ENCODE measurements at regions not wholly inside any gene's neighbourhood (a gene's known extent, or its start where the extent isn't known, plus 50 kb on each side); places are given as distances from the start of the nearest gene placed in this dataset.
"Not testable (repeated sequence)": the region's sequence is repeated elsewhere in the genome, so short reads cannot be mapped to it uniquely, and the experiment has no call there.

GRCh38 chr4:85018983-85019382 is 52.5 kb upstream of the WDFY3 start:
- FAIRE-seq, result no peak

GRCh38 chr4:85019411-85019810 is 52.9 kb upstream of the WDFY3 start:
- FAIRE-seq, result no peak

DNA sequence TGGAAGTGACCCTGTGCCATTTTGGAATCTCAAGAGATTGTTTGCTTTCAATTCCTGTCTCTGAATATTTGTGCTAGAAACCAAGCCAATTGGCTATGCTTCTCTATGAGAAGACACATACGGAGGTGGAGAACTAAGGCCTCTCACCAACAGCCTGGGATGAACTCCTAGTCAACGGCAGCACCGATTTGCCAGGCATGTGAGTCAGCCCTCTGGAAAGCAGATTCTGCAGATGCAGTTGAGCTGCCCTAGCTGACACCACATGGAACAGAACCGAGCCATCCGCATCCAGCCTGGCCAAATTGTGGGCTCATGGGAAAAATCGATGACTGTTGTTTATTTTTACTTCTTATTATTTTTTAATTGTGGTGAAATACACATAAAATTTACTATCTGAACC is 58.2 kb upstream of the WDFY3 start:
- FAIRE-seq, result no peak

- no peak for FAIRE-seq
Observed at GRCh38 chr4:85028910-85029309, 62.4 kb upstream of the WDFY3 start.

- FAIRE-seq, result no peak
Observed at GRCh38 chr4:85029453-85029852, 63.0 kb upstream of the WDFY3 start.

DNA sequence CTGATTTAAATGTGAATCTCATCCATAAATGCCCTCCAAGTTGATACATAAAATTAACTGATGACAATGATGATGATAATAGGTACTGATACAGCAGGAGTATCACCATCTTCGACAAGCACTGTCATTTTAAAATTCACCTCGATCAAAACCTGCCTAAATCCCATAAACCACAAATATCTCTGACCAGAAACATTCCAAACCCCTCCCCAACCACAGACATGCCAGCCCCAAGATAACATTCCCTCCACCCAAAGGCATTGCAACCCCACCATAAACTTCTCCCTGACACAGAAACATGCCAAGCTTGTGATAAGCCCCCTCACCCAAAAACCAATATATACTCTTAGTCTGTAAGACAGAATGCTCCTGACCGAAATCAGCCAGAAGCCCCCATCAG is 63.7 kb upstream of the WDFY3 start:
- FAIRE-seq, result no peak

- not testable (repeated sequence) for FAIRE-seq
Observed at GRCh38 chr4:85033838-85034237, 67.3 kb upstream of the WDFY3 start.

GRCh38 chr4:85039526-85039925 is 73.0 kb upstream of the WDFY3 start:
- FAIRE-seq, result no peak

- FAIRE-seq, result not testable (repeated sequence)
Observed at GRCh38 chr4:85043812-85044496, 77.5 kb upstream of the WDFY3 start.

GRCh38 chr4:85050736-85051135 is 84.2 kb upstream of the WDFY3 start:
- no peak for FAIRE-seq

DNA sequence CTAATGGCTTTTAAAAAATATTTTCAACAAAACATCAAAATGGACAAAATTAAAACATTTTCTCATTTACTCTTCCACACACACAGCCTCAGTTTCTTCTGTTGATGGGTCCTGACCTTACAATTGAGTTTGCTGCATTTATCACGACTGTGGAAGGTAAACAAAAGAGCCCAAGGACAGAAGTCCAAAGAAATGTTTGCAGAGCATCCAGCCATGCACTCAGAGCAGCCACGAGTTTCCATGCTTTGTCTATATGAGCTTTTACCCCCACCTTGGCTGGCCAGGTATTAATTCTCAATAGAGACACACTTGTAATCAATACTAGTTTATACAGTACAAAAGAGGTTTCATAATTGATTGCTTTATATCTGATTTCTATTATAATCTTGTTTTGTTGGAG is 85.0 kb upstream of the WDFY3 start:
- FAIRE-seq, result no peak

GRCh38 chr4:85054925-85055324 is 88.4 kb upstream of the WDFY3 start:
- FAIRE-seq, result not testable (repeated sequence)

DNA sequence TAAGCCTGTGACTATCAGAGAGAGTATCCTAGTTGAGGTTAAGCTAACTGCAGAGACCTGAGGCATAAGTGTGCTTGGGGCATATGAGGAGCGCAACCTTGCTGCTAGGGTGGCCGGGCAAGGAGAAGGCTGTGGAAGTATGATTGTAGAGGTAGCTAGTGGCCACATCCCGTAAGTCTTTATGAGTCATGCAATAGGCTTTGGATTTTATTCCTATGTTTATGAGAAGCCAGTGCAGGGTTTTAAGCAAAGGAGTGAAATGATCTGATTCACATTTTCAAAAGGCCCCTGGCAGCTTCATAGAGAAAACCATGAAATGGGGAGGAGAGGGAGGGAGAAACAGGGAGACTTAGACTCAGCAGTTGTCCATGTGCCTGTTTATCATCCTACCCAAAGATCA is 92.1 kb upstream of the WDFY3 start:
- no peak for FAIRE-seq

GRCh38 chr4:85061974-85062373 is 95.5 kb upstream of the WDFY3 start:
- FAIRE-seq, result no peak

- no peak for FAIRE-seq
Observed at GRCh38 chr4:85062466-85062865, 96.0 kb upstream of the WDFY3 start.

GRCh38 chr4:85067342-85067741 is 100.9 kb upstream of the WDFY3 start:
- no peak for FAIRE-seq

- no peak for FAIRE-seq
Observed at GRCh38 chr4:85078016-85078415, 111.5 kb upstream of the WDFY3 start.

DNA sequence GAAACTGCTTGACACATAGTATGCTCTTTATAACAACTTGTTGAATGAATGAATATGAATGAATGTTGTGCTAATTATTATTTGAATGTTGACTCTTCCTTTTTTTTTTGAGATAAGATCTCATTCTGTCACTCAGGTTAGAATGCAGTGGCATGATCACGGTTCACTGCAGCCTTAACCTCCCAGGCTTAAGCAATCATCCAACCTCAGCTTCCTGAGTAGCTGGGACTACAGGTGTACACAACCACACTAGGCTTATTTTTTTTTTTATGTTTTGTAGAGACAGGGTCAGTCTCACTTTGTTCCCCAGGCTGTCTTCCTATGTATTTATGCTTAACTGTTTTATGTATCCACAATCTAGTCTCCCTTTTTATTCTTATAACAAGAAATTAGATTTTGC is 114.7 kb upstream of the WDFY3 start:
- no peak for FAIRE-seq

DNA sequence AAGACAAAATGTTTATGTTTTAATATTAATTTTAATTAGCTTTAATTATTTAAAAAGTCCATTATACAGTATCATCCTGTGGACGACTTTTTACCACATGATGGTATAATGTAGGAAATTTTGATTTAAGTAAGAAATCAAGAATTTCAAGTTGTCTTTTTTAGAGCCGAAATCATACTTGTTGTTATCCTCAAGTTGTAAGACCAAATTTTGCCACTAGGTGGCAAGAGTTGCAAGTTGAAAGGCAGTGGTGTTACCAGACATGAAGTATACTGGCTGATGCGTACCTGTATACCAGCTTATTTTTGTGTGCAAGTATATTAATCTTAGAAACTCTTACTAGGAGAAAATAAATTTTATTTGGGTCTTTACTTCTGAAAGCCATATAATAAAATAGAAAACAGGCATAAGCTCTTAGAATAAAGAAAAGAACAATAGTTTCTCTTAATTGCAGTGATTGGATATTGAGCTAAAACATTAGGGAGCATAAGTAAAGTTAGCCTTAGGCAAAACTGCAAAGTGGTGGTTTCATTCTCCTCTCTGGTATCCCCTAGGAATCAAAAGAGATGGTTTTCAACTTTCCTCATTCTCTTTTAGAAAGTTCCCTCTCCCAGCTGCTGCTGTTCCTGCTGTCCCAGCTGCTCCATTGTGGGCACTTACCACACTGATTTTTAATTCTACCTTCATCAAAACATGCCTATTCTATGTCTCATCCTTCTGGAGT is 118.0 kb upstream of the WDFY3 start:
- peak; percentile 93 for FAIRE-seq

DNA sequence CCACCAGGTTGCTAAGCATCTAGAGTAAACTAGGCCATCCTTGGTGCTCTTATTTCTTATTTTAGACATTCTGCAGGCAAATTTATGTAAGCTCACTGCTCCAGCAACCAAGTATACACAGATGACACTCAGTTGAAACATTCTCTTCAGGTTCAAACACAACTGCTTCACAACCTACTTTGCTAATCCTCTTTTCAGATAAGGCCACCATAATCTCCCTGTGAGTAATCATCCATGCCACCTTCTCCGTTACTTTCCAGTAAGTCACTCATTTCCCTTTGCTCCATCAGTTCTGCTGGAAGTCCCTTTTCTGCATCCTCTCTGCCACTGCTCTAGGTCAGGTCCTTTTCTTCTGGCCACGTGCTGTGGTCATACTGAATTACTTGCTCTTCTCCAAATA is 120.2 kb upstream of the WDFY3 start:
- FAIRE-seq, result no peak

DNA sequence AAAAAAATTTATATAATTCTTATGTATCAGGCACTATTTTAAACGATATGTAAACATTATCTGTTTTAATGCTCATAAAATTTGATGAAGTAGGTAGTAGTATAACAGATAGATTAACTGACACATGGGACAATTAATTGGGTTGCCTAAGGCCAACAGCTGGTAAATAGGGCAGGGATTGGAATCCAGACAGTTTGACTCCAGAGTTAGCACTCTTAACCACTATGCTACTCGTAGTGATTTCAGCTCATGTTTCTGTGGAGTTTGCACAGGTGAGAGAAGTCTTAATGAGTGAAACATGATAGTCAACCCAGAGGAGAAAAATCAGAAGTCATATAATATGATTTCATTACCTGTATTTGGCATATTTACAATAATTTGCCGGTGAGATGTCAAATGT is 126.0 kb upstream of the WDFY3 start:
- FAIRE-seq, result no peak

- no peak for FAIRE-seq
Observed at GRCh38 chr4:85092943-85093342, 126.5 kb upstream of the WDFY3 start.

GRCh38 chr4:85094735-85095134 is 128.2 kb upstream of the WDFY3 start:
- no peak for FAIRE-seq

DNA sequence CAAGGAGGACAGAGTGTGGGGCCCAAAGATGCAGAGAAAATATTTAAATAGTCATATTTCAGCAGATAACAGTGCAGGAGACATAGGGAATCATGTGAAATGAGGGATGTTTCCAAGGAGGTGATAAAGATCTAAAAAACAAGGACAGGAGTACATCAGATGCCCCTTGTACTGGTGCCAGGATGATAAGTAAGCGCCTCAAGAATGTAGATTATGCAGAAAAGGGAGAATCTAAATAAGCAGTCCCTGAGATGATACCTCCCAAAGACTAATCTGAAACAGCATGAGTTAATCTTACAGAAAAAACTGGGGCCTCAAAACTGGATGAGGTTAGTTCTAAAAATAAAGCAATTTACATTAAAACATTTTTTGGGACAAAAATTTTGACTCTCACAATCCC is 136.1 kb upstream of the WDFY3 start:
- FAIRE-seq, result no peak

- no peak for FAIRE-seq
Observed at GRCh38 chr4:85106166-85106565, 139.7 kb upstream of the WDFY3 start.

All from A204.1 (cell line).